Endothelial cell of umbilical vein (primary cell): ENCODE measurements at regions not wholly inside any gene's neighbourhood (a gene's known extent, or its start where the extent isn't known, plus 50 kb on each side); places are given as distances from the start of the nearest gene placed in this dataset.

Experiments
- CTCF ChIP-seq, 2 donors: IDR thresholded peaks; 1 replicate in 1 of 2; 2 replicates in 1 of 2; pipeline ENCODE4 v1.5.1; 2011; ENCODE audit warnings: low read length in 2 of 2, mild to moderate bottlenecking in 2 of 2, moderate library complexity in 2 of 2, control low read depth in 1 of 2, inconsistent platforms in 1 of 2, low read depth in 1 of 2; ENCODE audit not compliant: insufficient read depth in 1 of 2; ENCODE audit errors: extremely low read depth in 1 of 2
- EZH2 ChIP-seq: IDR thresholded peaks from 2 replicates; pipeline ENCODE4 v1.6.1; 2012; ENCODE audit warnings: borderline replicate concordance, low read depth, mild to moderate bottlenecking, moderate library complexity, low read length, inconsistent platforms; ENCODE audit not compliant: severe bottlenecking
- FOS ChIP-seq: IDR thresholded peaks from 2 replicates; pipeline ENCODE4 v1.6.1; 2011; ENCODE audit warnings: mild to moderate bottlenecking, low read length, moderate library complexity, borderline replicate concordance; ENCODE audit not compliant: insufficient read depth
- GATA2 ChIP-seq: IDR thresholded peaks from 2 replicates; pipeline ENCODE4 v1.7.0; 2011; ENCODE audit warnings: low read depth, mild to moderate bottlenecking, moderate library complexity, mixed read lengths, low read length; ENCODE audit not compliant: insufficient read length, insufficient read depth
- JUN ChIP-seq: IDR thresholded peaks from 2 replicates; pipeline ENCODE4 v1.6.1; 2011; ENCODE audit warnings: borderline replicate concordance, low read depth; ENCODE audit not compliant: insufficient read length, insufficient read depth
- MAX ChIP-seq: IDR thresholded peaks from 2 replicates; pipeline ENCODE4 v1.6.1; 2011; ENCODE audit not compliant: insufficient read depth, insufficient read length
- MYC ChIP-seq: IDR thresholded peaks from one replicate; pipeline ENCODE4 v1.6.1; 2011; ENCODE audit warnings: mild to moderate bottlenecking, low read depth, low read length
- POLR2A ChIP-seq: IDR thresholded peaks from 2 replicates; pipeline ENCODE4 v1.6.1; 2012; ENCODE audit warnings: low read depth, mild to moderate bottlenecking, control low read depth, low read length
- POLR2AphosphoS5 ChIP-seq: IDR thresholded peaks from 2 replicates; pipeline ENCODE4 v1.6.1; 2012; ENCODE audit warnings: low read depth, mild to moderate bottlenecking, control low read depth, low read length, moderate library complexity; ENCODE audit not compliant: insufficient read depth

- TF ChIP-seq MAX (no peak), JUN (no peak), POLR2AphosphoS5 (no peak), CTCF (IDR thresholded peaks at IDR 0.05; ENCODE audit: extremely low read depth in 1 of 2, insufficient read depth in 1 of 2, low read depth in 1 of 2, low read length in 2 of 2) (no peak), POLR2A (no peak), FOS (no peak), EZH2 (no peak), GATA2 (no peak), MYC (no peak)
Observed at GRCh38 chr5:145465474-145466263, 369.5 kb downstream of the PRELID2 start.
